Lower lobe of right lung (tissue), 2 donors: ENCODE measurements at regions not wholly inside any gene's neighbourhood (a gene's known extent, or its start where the extent isn't known, plus 50 kb on each side); places are given as distances from the start of the nearest gene placed in this dataset.

ENCODE experiments used
- ATAC-seq, 2 donors: fragments of 200-7000 bp; cut with Tn5 transposase; one replicate each; pipeline ENCODE4 v1.9.1; 2020 to 2022; ENCODE audit warnings: mild to moderate bottlenecking in 2 of 2, moderate library complexity in 2 of 2
- DNase-seq: peaks from one replicate; pipeline ENCODE4 v3.0.0-alpha.2; 2020
- H3K27ac ChIP-seq: fragments of 200-600 bp; one replicate; pipeline ENCODE4 v1.8.0; 2022
- H3K27me3 ChIP-seq: fragments of 200-600 bp; one replicate; pipeline ENCODE4 v1.8.0; 2022; ENCODE audit warnings: low read depth
- H3K36me3 ChIP-seq: fragments of 200-600 bp; one replicate; pipeline ENCODE4 v1.8.0; 2022; ENCODE audit warnings: mild to moderate bottlenecking
- H3K4me1 ChIP-seq: fragments of 200-600 bp; one replicate; pipeline ENCODE4 v1.8.0; 2022
- H3K4me3 ChIP-seq: fragments of 200-600 bp; one replicate; pipeline ENCODE4 v1.8.0; 2022; ENCODE audit warnings: mild to moderate bottlenecking
- H3K9me3 ChIP-seq: fragments of 200-600 bp; one replicate; pipeline ENCODE4 v1.8.0; 2022
- intact Hi-C: fragments of 100-400 bp; cut with DNase I; formaldehyde crosslinking; loops from one replicate; pipeline ENCODE4 v1.11.0; 2022
- TF ChIP-seq, protein P1 (sequence below): fragments of 200-600 bp; IDR thresholded peaks from one replicate; pipeline ENCODE4 v1.8.0; 2022; ENCODE audit warnings: antibody characterized with exemption, mild to moderate bottlenecking
- donor health status: DM: no; HTN: yes; CAD: no; lungs with severe emphysema.

GRCh38 chr2:122519821-122520611 is 764.6 kb downstream of the TSN start:
- Histone ChIP-seq H3K36me3 (no peaks in the 10 kb centered on the region), H3K4me1 (no peaks in the 10 kb centered on the region), H3K27me3 (no peaks in the 10 kb centered on the region), H3K9me3 (no peaks in the 10 kb centered on the region), H3K4me3 (no peak overlapping the region), H3K27ac (no peak overlapping the region)
- TF ChIP-seq, protein P1, sequence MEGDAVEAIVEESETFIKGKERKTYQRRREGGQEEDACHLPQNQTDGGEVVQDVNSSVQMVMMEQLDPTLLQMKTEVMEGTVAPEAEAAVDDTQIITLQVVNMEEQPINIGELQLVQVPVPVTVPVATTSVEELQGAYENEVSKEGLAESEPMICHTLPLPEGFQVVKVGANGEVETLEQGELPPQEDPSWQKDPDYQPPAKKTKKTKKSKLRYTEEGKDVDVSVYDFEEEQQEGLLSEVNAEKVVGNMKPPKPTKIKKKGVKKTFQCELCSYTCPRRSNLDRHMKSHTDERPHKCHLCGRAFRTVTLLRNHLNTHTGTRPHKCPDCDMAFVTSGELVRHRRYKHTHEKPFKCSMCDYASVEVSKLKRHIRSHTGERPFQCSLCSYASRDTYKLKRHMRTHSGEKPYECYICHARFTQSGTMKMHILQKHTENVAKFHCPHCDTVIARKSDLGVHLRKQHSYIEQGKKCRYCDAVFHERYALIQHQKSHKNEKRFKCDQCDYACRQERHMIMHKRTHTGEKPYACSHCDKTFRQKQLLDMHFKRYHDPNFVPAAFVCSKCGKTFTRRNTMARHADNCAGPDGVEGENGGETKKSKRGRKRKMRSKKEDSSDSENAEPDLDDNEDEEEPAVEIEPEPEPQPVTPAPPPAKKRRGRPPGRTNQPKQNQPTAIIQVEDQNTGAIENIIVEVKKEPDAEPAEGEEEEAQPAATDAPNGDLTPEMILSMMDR = no peak
- intact Hi-C loops = no loop called here
- DNase-seq (no peak), ATAC-seq (no peak)

- no peaks in the 10 kb centered on the region for H3K27me3 ChIP-seq
- ATAC-seq (no peak), DNase-seq (no peak)
- intact Hi-C loops = no loop called here
- no peaks in the 10 kb centered on the region for H3K9me3 ChIP-seq
- TF ChIP-seq, protein P1 = no peak
- no peak overlapping the region for H3K4me3 ChIP-seq
- H3K36me3 ChIP-seq = no peaks in the 10 kb centered on the region
- no peaks in the 10 kb centered on the region for H3K4me1 ChIP-seq
- H3K27ac ChIP-seq = no peak overlapping the region
Measured at GRCh38 chr2:122523143-122523542, 767.7 kb downstream of the TSN start.

- no peaks in the 10 kb centered on the region for H3K36me3 ChIP-seq
- TF ChIP-seq, protein P1 = no peak
- no peak overlapping the region for H3K27ac ChIP-seq
- no peaks in the 10 kb centered on the region for H3K27me3 ChIP-seq
- ATAC-seq (no peak), DNase-seq (no peak)
- no peak overlapping the region for H3K4me3 ChIP-seq
- H3K4me1 ChIP-seq = no peaks in the 10 kb centered on the region
- no peaks in the 10 kb centered on the region for H3K9me3 ChIP-seq
- intact Hi-C loops = no loop called here
Measured at GRCh38 chr2:122523981-122524380, 768.5 kb downstream of the TSN start.

DNA sequence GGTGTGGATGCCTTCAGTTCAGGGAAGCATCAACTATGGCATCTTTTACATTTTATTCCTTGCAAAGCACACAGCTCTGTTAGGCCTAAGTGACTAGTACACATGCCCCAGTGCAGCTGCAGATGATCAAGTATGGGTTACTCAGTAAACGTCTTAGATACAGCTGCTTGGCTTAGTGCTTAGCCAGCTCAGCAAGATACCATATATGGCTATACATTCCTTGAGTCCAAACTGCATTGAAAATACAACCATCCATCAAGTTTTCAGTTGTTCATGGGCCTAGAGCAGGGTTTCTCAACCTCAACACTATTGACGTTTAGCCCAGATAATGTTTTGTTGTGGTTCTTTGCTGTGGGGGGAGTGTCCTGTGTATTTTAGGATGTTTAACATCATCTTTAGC is 769.9 kb downstream of the TSN start:
- Histone ChIP-seq H3K4me3 (no peak overlapping the region), H3K4me1 (no peaks in the 10 kb centered on the region), H3K27ac (no peak overlapping the region), H3K27me3 (no peaks in the 10 kb centered on the region), H3K36me3 (no peaks in the 10 kb centered on the region), H3K9me3 (no peaks in the 10 kb centered on the region)
- TF ChIP-seq, protein P1 = no peak
- ATAC-seq = no peak
- no peak for DNase-seq
- intact Hi-C loops = no loop called here

DNA sequence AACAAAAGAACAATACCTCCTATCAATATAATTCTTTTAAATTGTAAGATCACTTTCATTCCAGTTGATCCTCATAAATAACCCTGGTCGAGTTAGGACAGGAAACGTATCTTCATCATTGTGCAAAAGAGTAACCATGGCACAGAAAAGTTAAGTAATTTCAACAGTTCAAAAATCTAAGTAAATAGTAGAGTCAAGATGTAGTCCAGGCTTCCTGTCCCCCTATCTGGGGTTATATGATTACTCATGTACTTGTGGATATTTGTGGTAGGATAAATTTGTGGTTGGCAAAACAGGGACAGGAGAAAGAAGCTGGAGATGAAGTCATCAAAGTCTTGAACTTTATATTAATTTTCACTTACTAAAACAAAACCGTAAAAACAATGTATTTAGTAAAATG is 772.6 kb downstream of the TSN start:
- H3K36me3 ChIP-seq = no peaks in the 10 kb centered on the region
- ATAC-seq (no peak), DNase-seq (no peak)
- TF ChIP-seq, protein P1 = no peak
- H3K4me3 ChIP-seq = no peak overlapping the region
- no peaks in the 10 kb centered on the region for H3K4me1 ChIP-seq
- no peaks in the 10 kb centered on the region for H3K27me3 ChIP-seq
- intact Hi-C loops = no loop called here
- H3K27ac ChIP-seq = no peak overlapping the region
- no peaks in the 10 kb centered on the region for H3K9me3 ChIP-seq
